Peyer's patch (tissue), 4 donors: ENCODE measurements at regions not wholly inside any gene's neighbourhood (a gene's known extent, or its start where the extent isn't known, plus 50 kb on each side); places are given as distances from the start of the nearest gene placed in this dataset.

Source experiments
- DNase-seq, 3 donors: peaks; one replicate each; pipeline ENCODE4 v3.0.0-alpha.2; 2017 to 2019
- H3K27ac ChIP-seq, 4 donors: fragments of 200-600 bp; sonication (generic); one replicate each; pipeline ENCODE4 v1.5.1; 2016 to 2019
- H3K27me3 ChIP-seq, 2 donors: fragments of 200-600 bp; sonication (generic); one replicate each; pipeline ENCODE4 v1.5.1; 2019
- H3K36me3 ChIP-seq, 3 donors: fragments of 200-600 bp; sonication (generic); one replicate each; pipeline ENCODE4 v1.5.1; 2016 to 2019
- H3K4me1 ChIP-seq, 4 donors: fragments of 200-600 bp; sonication (generic); one replicate each; pipeline ENCODE4 v1.5.1; 2016 to 2019
- H3K4me3 ChIP-seq, 4 donors: fragments of 200-600 bp; sonication (generic); 1 replicate in 3 of 4; 2 replicates in 1 of 4; pipeline ENCODE4 v1.5.1; 2016 to 2019; ENCODE audit warnings: mild to moderate bottlenecking in 1 of 4
- H3K9me3 ChIP-seq, 4 donors: fragments of 200-600 bp; sonication (generic); one replicate each; pipeline ENCODE4 v1.5.1; 2016 to 2019; ENCODE audit warnings: mild to moderate bottlenecking in 1 of 4
- CTCF ChIP-seq, 6 experiments: fragments of 450-650 bp in 4 of 6; fragments of 200-600 bp in 2 of 6; sonication (generic) in 1 of 6; IDR thresholded peaks; one replicate each; pipeline ENCODE4 v1.5.1; 2017 to 2019; ENCODE audit warnings: antibody characterized with exemption in 6 of 6, mild to moderate bottlenecking in 3 of 6, moderate library complexity in 1 of 6
- POLR2A ChIP-seq, 2 donors: fragments of 450-650 bp; IDR thresholded peaks; one replicate each; pipeline ENCODE4 v1.5.1; 2017; ENCODE audit warnings: antibody characterized with exemption in 2 of 2, mild to moderate bottlenecking in 2 of 2, moderate library complexity in 2 of 2

GRCh38 chr14:41549821-41550607 lies 56.7 kb upstream of the LRFN5 start:
- no peaks in the 10 kb centered on the region for H3K4me1 ChIP-seq
- no peak overlapping the region for H3K4me3 ChIP-seq
- H3K27ac ChIP-seq, result no peak overlapping the region
- no peaks in the 10 kb centered on the region for H3K36me3 ChIP-seq
- H3K9me3 ChIP-seq, result no peaks in the 10 kb centered on the region
- no peak for TF ChIP-seq POLR2A (IDR thresholded peaks at IDR 0.05)
- no peak for TF ChIP-seq CTCF (IDR thresholded peaks at IDR 0.05)
- DNase-seq, result no peak
- no peaks in the 10 kb centered on the region for H3K27me3 ChIP-seq

GRCh38 chr14:41549282-41549681 lies 57.4 kb upstream of the LRFN5 start:
- no peaks in the 10 kb centered on the region for H3K27me3 ChIP-seq
- DNase-seq, result no peak
- H3K4me1 ChIP-seq, result no peaks in the 10 kb centered on the region
- H3K9me3 ChIP-seq, result no peaks in the 10 kb centered on the region
- no peak overlapping the region for H3K27ac ChIP-seq
- no peak overlapping the region for H3K4me3 ChIP-seq
- H3K36me3 ChIP-seq, result no peaks in the 10 kb centered on the region
- no peak for TF ChIP-seq POLR2A (IDR thresholded peaks at IDR 0.05)
- no peak for TF ChIP-seq CTCF (IDR thresholded peaks at IDR 0.05)

GRCh38 chr14:41548666-41549065 lies 58.0 kb upstream of the LRFN5 start:
- no peak for DNase-seq
- no peaks in the 10 kb centered on the region for H3K4me1 ChIP-seq
- no peaks in the 10 kb centered on the region for H3K27me3 ChIP-seq
- no peaks in the 10 kb centered on the region for H3K36me3 ChIP-seq
- TF ChIP-seq POLR2A (IDR thresholded peaks at IDR 0.05) (no peak), CTCF (IDR thresholded peaks at IDR 0.05) (no peak)
- no peak overlapping the region for H3K27ac ChIP-seq
- no peaks in the 10 kb centered on the region for H3K9me3 ChIP-seq
- H3K4me3 ChIP-seq, result no peak overlapping the region

GRCh38 chr14:41541333-41541732 lies 65.3 kb upstream of the LRFN5 start:
- no peak for TF ChIP-seq CTCF (IDR thresholded peaks at IDR 0.05)
- no peak for TF ChIP-seq POLR2A (IDR thresholded peaks at IDR 0.05)
- DNase-seq, result no peak
- Histone ChIP-seq H3K27me3 (no peaks in the 10 kb centered on the region), H3K36me3 (no peaks in the 10 kb centered on the region), H3K27ac (no peak overlapping the region), H3K9me3 (peaks cover 0 to 3% (median 0%) of the 10 kb centered on the region in 4 donors), H3K4me1 (no peaks in the 10 kb centered on the region), H3K4me3 (no peak overlapping the region)

GRCh38 chr14:41532255-41532654 lies 74.4 kb upstream of the LRFN5 start:
- DNase-seq, result no peak
- H3K27ac ChIP-seq, result no peak overlapping the region
- no peak overlapping the region for H3K4me3 ChIP-seq
- no peaks in the 10 kb centered on the region for H3K27me3 ChIP-seq
- TF ChIP-seq POLR2A (IDR thresholded peaks at IDR 0.05) (no peak), CTCF (IDR thresholded peaks at IDR 0.05) (no peak)
- no peaks in the 10 kb centered on the region for H3K4me1 ChIP-seq
- H3K36me3 ChIP-seq, result no peaks in the 10 kb centered on the region
- no peaks in the 10 kb centered on the region for H3K9me3 ChIP-seq
